ENCODE measurements at regions not wholly inside any gene's neighbourhood (a gene's known extent, or its start where the extent isn't known, plus 50 kb on each side); places are given as distances from the start of the nearest gene placed in this dataset.
A peak's percentile ranks its signal among the peaks of the same experiment; 100 is the strongest.

- Histone ChIP-seq H3K4me2 (ENCODE audit: control insufficient read depth, insufficient read depth) (no peak overlapping the region), H3K4me3 (no peak overlapping the region), H3K79me2 (ENCODE audit: control insufficient read depth, insufficient read depth, low read length) (no peaks in the 10 kb centered on the region), H3K9ac (ENCODE audit: control insufficient read depth, insufficient read depth, low read length) (no peak overlapping the region), H2AFZ (ENCODE audit: control insufficient read depth, low read depth, low read length) (no peak overlapping the region), H3K9me3 (replicated peaks; ENCODE audit: control insufficient read depth, insufficient read depth, low read length) (no peaks in the 10 kb centered on the region; the same call in 2 of the 3 replicates), H3K4me1 (ENCODE audit: control insufficient read depth, insufficient read depth, low read length) (no peaks in the 10 kb centered on the region), H3K27me3 (replicated peaks in 1 of 2; ENCODE audit: control insufficient read depth in 2 of 2, insufficient read depth in 2 of 2, low read length in 1 of 2) (no peaks in the 10 kb centered on the region), H4K20me1 (ENCODE audit: control insufficient read depth, insufficient read depth) (no peaks in the 10 kb centered on the region), H3K27ac (ENCODE audit: control insufficient read depth, insufficient read depth) (no peak overlapping the region), H3K36me3 (ENCODE audit: control insufficient read depth in 2 of 2, insufficient read depth in 2 of 2, low read length in 1 of 2) (no peaks in the 10 kb centered on the region)
- FAIRE-seq (no peak), DNase-seq (ENCODE audit: low read depth, low spot score) (no peak), ATAC-seq (peak; percentile 93)
- intact Hi-C loops (cut with micrococcal nuclease; ENCODE audit: unreplicated experiment) (no loop called here), in situ Hi-C loops (cut with MboI) (no loop called here)
- BruUV-seq (replicated peaks): no TSS peak
- POLR2A ChIA-PET: interaction anchor here (0.5 kb wide), 1 partner anchor 430 kb away, joined by 3 read pairs; no protein-coding TSS in a partner anchor
- SMC1A ChIA-PET (ENCODE audit: uncharacterized antibody, unreplicated experiment): interaction anchor here (0.5 to 2.0 kb wide), 13 partner anchors 11 to 697 kb away, joined by 3 to 14 read pairs (median 4); no protein-coding TSS in a partner anchor
- TF ChIP-seq SPI1 (IDR thresholded peaks at IDR 0.05; ENCODE audit: borderline replicate concordance, insufficient read depth, low read depth, low read length) (0 out of 2 replicates have a peak, but pooled peaks have one; percentile 2), PAX5 (IDR thresholded peaks at IDR 0.05; ENCODE audit: borderline replicate concordance, low read depth, low read length) (peak; percentile 63; the same call in 1 of the 2 replicates), JUND (IDR thresholded peaks at IDR 0.05; ENCODE audit: low read depth, low read length) (no peak), STAT1 (conservative IDR thresholded peaks at IDR 0.05) (no peak), RAD21 (IDR thresholded peaks at IDR 0.05; ENCODE audit: insufficient read depth, low read depth, low read length) (no peak), ZBTB40 (IDR thresholded peaks at IDR 0.05; ENCODE audit: borderline replicate concordance) (no peak), ZZZ3 (IDR thresholded peaks at IDR 0.05; ENCODE audit: control insufficient read depth, insufficient read length, low read depth) (no peak)
- 24% methylated on average over 3 of the region's 3 CpGs for WGBS (ENCODE audit: insufficient coverage, insufficient replicate concordance, low lambda C conversion rate, missing lambda C conversion rate)
- CTCF ChIA-PET: interaction anchor here (0.6 to 2.5 kb wide), 11 partner anchors 12 to 560 kb away, joined by 3 to 17 read pairs (median 3); no protein-coding TSS in a partner anchor
- RAD21 ChIA-PET (ENCODE audit: unreplicated experiment): interaction anchor here (0.9 to 3.3 kb wide), 8 partner anchors 9 to 560 kb away, joined by 3 to 18 read pairs (median 3); no protein-coding TSS in a partner anchor
These were observed 127.6 kb upstream of the DAAM1 start for GRCh38 chr14:59060841-59061240.

Data from GM12878 (cell line).